Embryonic facial prominence (tissue), 1 donor: ENCODE measurements at regions not wholly inside any gene's neighbourhood (a gene's known extent, or its start where the extent isn't known, plus 50 kb on each side); places are given as distances from the start of the nearest gene placed in this dataset.
"Not testable (repeated sequence)": the region's sequence is repeated elsewhere in the genome, so short reads cannot be mapped to it uniquely, and the experiment has no call there.

Source experiments
- DNase-seq: peaks from one replicate; pipeline ENCODE4 v3.0.0-alpha.2; 2016; ENCODE audit errors: extremely low spot score

GRCh38 chr20:30164389-30164788 lies 1093.1 kb upstream of the DEFB115 start:
- DNase-seq = not testable (repeated sequence)

GRCh38 chr20:30167540-30167939 lies 1089.9 kb upstream of the DEFB115 start:
- no peak for DNase-seq

- no peak for DNase-seq
These were observed 1089.3 kb upstream of the DEFB115 start for GRCh38 chr20:30168025-30168799.

GRCh38 chr20:30168800-30169138 lies 1088.7 kb upstream of the DEFB115 start:
- no peak for DNase-seq

- DNase-seq = no peak
These were observed 1081.8 kb upstream of the DEFB115 start for GRCh38 chr20:30175681-30176080.

- not testable (repeated sequence) for DNase-seq
These were observed 1074.3 kb upstream of the DEFB115 start for GRCh38 chr20:30183124-30183523.

- DNase-seq = not testable (repeated sequence)
These were observed 1065.7 kb upstream of the DEFB115 start for GRCh38 chr20:30191785-30192184.

GRCh38 chr20:30234477-30234876 lies 1023.0 kb upstream of the DEFB115 start:
- DNase-seq = not testable (repeated sequence)

- not testable (repeated sequence) for DNase-seq
These were observed 982.4 kb upstream of the DEFB115 start for GRCh38 chr20:30275073-30275472.

- DNase-seq = no peak
These were observed 975.8 kb upstream of the DEFB115 start for GRCh38 chr20:30281584-30282197.

- DNase-seq = not testable (repeated sequence)
These were observed 973.8 kb upstream of the DEFB115 start for GRCh38 chr20:30283476-30284280.

GRCh38 chr20:30284281-30284905 lies 973.1 kb upstream of the DEFB115 start:
- no peak for DNase-seq

GRCh38 chr20:30285677-30286076 lies 971.8 kb upstream of the DEFB115 start:
- no peak for DNase-seq

GRCh38 chr20:30286157-30286556 lies 971.3 kb upstream of the DEFB115 start:
- no peak for DNase-seq

- DNase-seq = not testable (repeated sequence)
These were observed 970.0 kb upstream of the DEFB115 start for GRCh38 chr20:30287459-30287858.

GRCh38 chr20:30288346-30288745 lies 969.1 kb upstream of the DEFB115 start:
- DNase-seq = no peak

- DNase-seq = not testable (repeated sequence)
These were observed 968.4 kb upstream of the DEFB115 start for GRCh38 chr20:30289049-30289448.

GRCh38 chr20:30289711-30290141 lies 967.7 kb upstream of the DEFB115 start:
- DNase-seq = not testable (repeated sequence)

- DNase-seq = not testable (repeated sequence)
These were observed 967.0 kb upstream of the DEFB115 start for GRCh38 chr20:30290361-30291063.

- not testable (repeated sequence) for DNase-seq
These were observed 966.4 kb upstream of the DEFB115 start for GRCh38 chr20:30291064-30291379.

- not testable (repeated sequence) for DNase-seq
These were observed 965.8 kb upstream of the DEFB115 start for GRCh38 chr20:30291686-30292085.
